ENCODE measurements at regions not wholly inside any gene's neighbourhood (a gene's known extent, or its start where the extent isn't known, plus 50 kb on each side); places are given as distances from the start of the nearest gene placed in this dataset.

- TF ChIP-seq FOXM1 (IDR thresholded peaks at IDR 0.05; ENCODE audit: borderline replicate concordance) (no peak), BHLHE40 (IDR thresholded peaks at IDR 0.05; ENCODE audit: borderline replicate concordance) (no peak), FOXA1 (IDR thresholded peaks at IDR 0.05) (no peak), L3MBTL2 (conservative IDR thresholded peaks at IDR 0.05) (no peak), FOXK2 (IDR thresholded peaks at IDR 0.05) (no peak), HDGF (IDR thresholded peaks at IDR 0.05; ENCODE audit: borderline replicate concordance) (no peak), ARNT (IDR thresholded peaks at IDR 0.05) (no peak), SUZ12 (IDR thresholded peaks at IDR 0.05) (no peak), PKNOX1 (IDR thresholded peaks at IDR 0.05) (no peak), ELF4 (IDR thresholded peaks at IDR 0.05) (no peak), LEF1 (IDR thresholded peaks at IDR 0.05; ENCODE audit: borderline replicate concordance) (no peak)
Observed at GRCh38 chr2:236968101-236968879, 117.4 kb upstream of the COPS8 start.

All from HEK293T (cell line).